ENCODE measurements at regions not wholly inside any gene's neighbourhood (a gene's known extent, or its start where the extent isn't known, plus 50 kb on each side); places are given as distances from the start of the nearest gene placed in this dataset.

DNA sequence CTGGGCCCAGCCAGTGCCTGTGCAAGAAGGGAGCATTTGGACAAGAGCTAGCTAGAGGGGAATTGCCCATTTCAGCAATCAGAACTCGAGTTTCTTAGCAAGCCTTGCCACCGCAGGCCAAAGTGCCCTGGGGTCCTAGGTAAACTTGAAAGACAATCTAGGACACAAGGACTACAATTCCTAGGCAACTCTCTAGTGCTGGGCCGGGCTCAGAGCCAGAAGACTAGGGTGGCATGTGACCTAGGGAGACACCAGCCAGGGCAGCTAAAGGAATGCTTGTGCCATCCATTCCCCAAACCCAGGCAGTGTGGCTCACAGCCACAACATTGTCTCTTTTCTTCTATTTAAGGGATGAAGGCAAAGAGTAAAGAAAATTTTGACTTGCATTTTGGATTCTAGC, 205.0 kb downstream of the BMP4 start:
- TF ChIP-seq, protein P1, sequence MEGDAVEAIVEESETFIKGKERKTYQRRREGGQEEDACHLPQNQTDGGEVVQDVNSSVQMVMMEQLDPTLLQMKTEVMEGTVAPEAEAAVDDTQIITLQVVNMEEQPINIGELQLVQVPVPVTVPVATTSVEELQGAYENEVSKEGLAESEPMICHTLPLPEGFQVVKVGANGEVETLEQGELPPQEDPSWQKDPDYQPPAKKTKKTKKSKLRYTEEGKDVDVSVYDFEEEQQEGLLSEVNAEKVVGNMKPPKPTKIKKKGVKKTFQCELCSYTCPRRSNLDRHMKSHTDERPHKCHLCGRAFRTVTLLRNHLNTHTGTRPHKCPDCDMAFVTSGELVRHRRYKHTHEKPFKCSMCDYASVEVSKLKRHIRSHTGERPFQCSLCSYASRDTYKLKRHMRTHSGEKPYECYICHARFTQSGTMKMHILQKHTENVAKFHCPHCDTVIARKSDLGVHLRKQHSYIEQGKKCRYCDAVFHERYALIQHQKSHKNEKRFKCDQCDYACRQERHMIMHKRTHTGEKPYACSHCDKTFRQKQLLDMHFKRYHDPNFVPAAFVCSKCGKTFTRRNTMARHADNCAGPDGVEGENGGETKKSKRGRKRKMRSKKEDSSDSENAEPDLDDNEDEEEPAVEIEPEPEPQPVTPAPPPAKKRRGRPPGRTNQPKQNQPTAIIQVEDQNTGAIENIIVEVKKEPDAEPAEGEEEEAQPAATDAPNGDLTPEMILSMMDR (IDR thresholded peaks at IDR 0.05): no peak
- TF ChIP-seq POLR2A (IDR thresholded peaks at IDR 0.05) (no peak), POLR2AphosphoS5 (IDR thresholded peaks at IDR 0.05) (no peak), EP300 (IDR thresholded peaks at IDR 0.05) (no peak)
